H1 (cell line): ENCODE measurements at regions not wholly inside any gene's neighbourhood (a gene's known extent, or its start where the extent isn't known, plus 50 kb on each side); places are given as distances from the start of the nearest gene placed in this dataset.

Experiments used
- BRCA1 ChIP-seq: IDR thresholded peaks from 2 replicates; pipeline ENCODE4 v1.6.1; 2012; ENCODE audit warnings: low read depth, low read length, improper control_type of control experiment
- CTCF ChIP-seq, 3 experiments: IDR thresholded peaks; 1 replicate in 2 of 3; 2 replicates in 1 of 3; pipeline versions ENCODE4 v1.5.1 to v1.6.1; 2011; ENCODE audit warnings: low read length in 3 of 3, mild to moderate bottlenecking in 3 of 3, inconsistent platforms in 2 of 3, low read depth in 1 of 3, moderate library complexity in 1 of 3; ENCODE audit not compliant: insufficient read depth in 1 of 3; ENCODE audit errors: control extremely low read depth in 1 of 3
- JUN ChIP-seq: IDR thresholded peaks from 2 replicates; pipeline ENCODE4 v1.6.1; 2011; ENCODE audit warnings: low read depth, mild to moderate bottlenecking, improper control_type of control experiment, low read length
- PHF8 ChIP-seq: fragments of 200-600 bp; sonication (generic); conservative IDR thresholded peaks from 2 replicates; pipeline ENCODE4 v1.7.1; 2012; ENCODE audit warnings: low read depth, mild to moderate bottlenecking, inconsistent platforms, low read length, moderate library complexity
- TAF7 ChIP-seq: optimal IDR thresholded peaks from 2 replicates; pipeline ENCODE3; 2011; ENCODE audit warnings: low read depth, mild to moderate bottlenecking, inconsistent platforms, low read length, moderate library complexity, borderline replicate concordance

GRCh38 chr4:98775672-98776071, 117.3 kb upstream of the TSPAN5 start (continued):
- TF ChIP-seq CTCF (IDR thresholded peaks at IDR 0.05; ENCODE audit: control extremely low read depth in 1 of 3, insufficient read depth in 1 of 3, low read depth in 1 of 3, low read length in 3 of 3) (no peak), PHF8 (no peak), BRCA1 (no peak), JUN (no peak), TAF7 (no peak)
